ENCODE measurements at regions not wholly inside any gene's neighbourhood (a gene's known extent, or its start where the extent isn't known, plus 50 kb on each side); places are given as distances from the start of the nearest gene placed in this dataset.
A peak's percentile ranks its signal among the peaks of the same experiment; 100 is the strongest.

DNA sequence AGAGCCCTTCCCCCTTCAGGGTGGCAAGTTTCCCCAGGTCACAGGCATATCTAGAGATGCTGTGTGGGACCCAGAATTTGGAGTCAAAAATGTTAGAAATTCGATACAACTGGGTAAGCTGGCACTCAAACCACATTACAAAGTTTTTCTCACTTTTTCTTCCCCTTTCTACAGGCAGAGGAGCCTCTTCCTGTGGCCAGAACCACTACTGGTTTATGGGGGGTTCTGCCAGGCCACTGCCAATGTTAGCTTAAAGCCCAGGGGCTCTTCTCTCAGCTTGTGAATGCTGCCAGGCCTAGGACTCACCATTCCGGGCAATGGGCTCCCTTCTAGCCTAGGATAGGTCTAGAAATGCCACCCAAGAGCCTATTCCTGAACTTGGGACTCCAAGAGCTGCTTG is 617.9 kb upstream of the PHF14 start:
- Histone ChIP-seq H3K9me3 (ENCODE audit: insufficient read depth, low read depth) (no peaks in the 10 kb centered on the region), H3F3A (ENCODE audit: insufficient read depth, low read depth) (no peaks in the 10 kb centered on the region), H3K9me2 (ENCODE audit: insufficient read depth) (no peaks in the 10 kb centered on the region), H3K4me2 (no peak overlapping the region), H3K79me2 (ENCODE audit: low read depth) (no peaks in the 10 kb centered on the region), H3K27ac (no peak overlapping the region), H3K4me3 (no peak overlapping the region), H4K20me1 (ENCODE audit: insufficient read depth) (no peaks in the 10 kb centered on the region), H3K27me3 (ENCODE audit: insufficient read depth, low read depth) (no peaks in the 10 kb centered on the region), H2AFZ (no peak overlapping the region), H3K4me1 (replicated peaks; ENCODE audit: insufficient read depth) (no peaks in the 10 kb centered on the region), H3K36me3 (ENCODE audit: low read depth) (no peaks in the 10 kb centered on the region)
- POLR2A ChIA-PET (ENCODE audit: unreplicated experiment), result no interaction called here
- CTCF ChIA-PET, result no interaction called here
- intact Hi-C loops (cut with micrococcal nuclease; ENCODE audit: unreplicated experiment), result no loop called here
- BruUV-seq (replicated peaks), result no TSS peak
- no peak for TF ChIP-seq EZH2 (IDR thresholded peaks at IDR 0.05; ENCODE audit: low read depth)
- no peak for TF ChIP-seq CTCF (conservative IDR thresholded peaks at IDR 0.05)
- DNase-seq, result no peak

- H4K20me1 ChIP-seq (ENCODE audit: insufficient read depth), result no peaks in the 10 kb centered on the region
- no peak overlapping the region for H3K4me3 ChIP-seq
- H3K9me3 ChIP-seq (ENCODE audit: insufficient read depth, low read depth), result no peaks in the 10 kb centered on the region
- no peaks in the 10 kb centered on the region for H3K36me3 ChIP-seq (ENCODE audit: low read depth)
- no TSS peak for BruUV-seq (replicated peaks)
- H3K4me2 ChIP-seq, result no peak overlapping the region
- no peaks in the 10 kb centered on the region for H3K4me1 ChIP-seq (replicated peaks; ENCODE audit: insufficient read depth)
- intact Hi-C loops (cut with micrococcal nuclease; ENCODE audit: unreplicated experiment), result no loop called here
- no peaks in the 10 kb centered on the region for H3K9me2 ChIP-seq (ENCODE audit: insufficient read depth)
- H3F3A ChIP-seq (ENCODE audit: insufficient read depth, low read depth), result no peaks in the 10 kb centered on the region
- no peaks in the 10 kb centered on the region for H3K27me3 ChIP-seq (ENCODE audit: insufficient read depth, low read depth)
- TF ChIP-seq EZH2 (IDR thresholded peaks at IDR 0.05; ENCODE audit: low read depth) (no peak), CTCF (conservative IDR thresholded peaks at IDR 0.05) (no peak)
- H2AFZ ChIP-seq, result no peak overlapping the region
- DNase-seq, result no peak
- CTCF ChIA-PET, result no interaction called here
- POLR2A ChIA-PET (ENCODE audit: unreplicated experiment), result no interaction called here
- no peak overlapping the region for H3K27ac ChIP-seq
- H3K79me2 ChIP-seq (ENCODE audit: low read depth), result no peaks in the 10 kb centered on the region
Observed at GRCh38 chr7:10360050-10360449, 613.6 kb upstream of the PHF14 start.

GRCh38 chr7:10401793-10402192 is 571.9 kb upstream of the PHF14 start:
- no peak for TF ChIP-seq EZH2 (IDR thresholded peaks at IDR 0.05; ENCODE audit: low read depth)
- Histone ChIP-seq H3K9me3 (ENCODE audit: insufficient read depth, low read depth) (peaks cover 9% of the 10 kb centered on the region; the same call in 1 of the 2 replicates), H3K4me3 (no peak overlapping the region), H2AFZ (no peak overlapping the region), H4K20me1 (ENCODE audit: insufficient read depth) (no peaks in the 10 kb centered on the region), H3K27ac (no peak overlapping the region), H3K79me2 (ENCODE audit: low read depth) (no peaks in the 10 kb centered on the region), H3K9me2 (ENCODE audit: insufficient read depth) (no peaks in the 10 kb centered on the region), H3K4me2 (no peak overlapping the region), H3K4me1 (replicated peaks; ENCODE audit: insufficient read depth) (no peaks in the 10 kb centered on the region), H3F3A (ENCODE audit: insufficient read depth, low read depth) (no peaks in the 10 kb centered on the region), H3K27me3 (ENCODE audit: insufficient read depth, low read depth) (no peaks in the 10 kb centered on the region), H3K36me3 (ENCODE audit: low read depth) (no peaks in the 10 kb centered on the region)
- no TSS peak for BruUV-seq (replicated peaks)
- intact Hi-C loops (cut with micrococcal nuclease; ENCODE audit: unreplicated experiment), result no loop called here
- no peak for DNase-seq
- ChIA-PET POLR2A (ENCODE audit: unreplicated experiment) (no interaction called here), CTCF (no interaction called here)

- Histone ChIP-seq H3F3A (ENCODE audit: insufficient read depth, low read depth) (no peaks in the 10 kb centered on the region), H2AFZ (no peak overlapping the region), H4K20me1 (ENCODE audit: insufficient read depth) (no peaks in the 10 kb centered on the region), H3K9me2 (ENCODE audit: insufficient read depth) (no peaks in the 10 kb centered on the region), H3K4me1 (replicated peaks; ENCODE audit: insufficient read depth) (no peaks in the 10 kb centered on the region), H3K27me3 (ENCODE audit: insufficient read depth, low read depth) (no peaks in the 10 kb centered on the region), H3K4me3 (no peak overlapping the region), H3K27ac (no peak overlapping the region), H3K36me3 (ENCODE audit: low read depth) (no peaks in the 10 kb centered on the region), H3K4me2 (no peak overlapping the region), H3K9me3 (ENCODE audit: insufficient read depth, low read depth) (no peaks in the 10 kb centered on the region), H3K79me2 (ENCODE audit: low read depth) (no peaks in the 10 kb centered on the region)
- TF ChIP-seq CTCF (conservative IDR thresholded peaks at IDR 0.05), result peak; percentile 84
- TF ChIP-seq EZH2 (IDR thresholded peaks at IDR 0.05; ENCODE audit: low read depth), result no peak
- DNase-seq, result no peak
- no TSS peak for BruUV-seq (replicated peaks)
- ChIA-PET CTCF (interaction anchor here (0.5 kb wide), 1 partner anchor 514 kb away, joined by 3 read pairs; no protein-coding TSS in a partner anchor), POLR2A (ENCODE audit: unreplicated experiment) (no interaction called here)
- intact Hi-C loops (cut with micrococcal nuclease; ENCODE audit: unreplicated experiment), result loop anchor here (2.0 kb wide), 1 partner anchor 1994 kb away; no protein-coding TSS in a partner anchor
Observed at GRCh38 chr7:10412422-10413019, 561.2 kb upstream of the PHF14 start.
